Keratinocyte (primary cell): ENCODE measurements at regions not wholly inside any gene's neighbourhood (a gene's known extent, or its start where the extent isn't known, plus 50 kb on each side); places are given as distances from the start of the nearest gene placed in this dataset.

ENCODE experiments used
- EZH2 ChIP-seq: IDR thresholded peaks from one replicate; pipeline ENCODE4 v1.6.1; 2012; ENCODE audit warnings: inconsistent platforms, mild to moderate bottlenecking, low read length, moderate library complexity
- TF ChIP-seq, protein P1 (sequence below), 3 experiments: IDR thresholded peaks in 1 of 3; conservative IDR thresholded peaks in 1 of 3; optimal IDR thresholded peaks in 1 of 3; 2 replicates in 2 of 3; 3 replicates in 1 of 3; pipeline versions ENCODE3 to v1.5.1; 2011; ENCODE audit warnings: low read length in 3 of 3, mild to moderate bottlenecking in 3 of 3, moderate library complexity in 2 of 3, control low read depth in 1 of 3, inconsistent platforms in 1 of 3; ENCODE audit not compliant: insufficient read depth in 2 of 3; ENCODE audit errors: extremely low read depth in 1 of 3

DNA sequence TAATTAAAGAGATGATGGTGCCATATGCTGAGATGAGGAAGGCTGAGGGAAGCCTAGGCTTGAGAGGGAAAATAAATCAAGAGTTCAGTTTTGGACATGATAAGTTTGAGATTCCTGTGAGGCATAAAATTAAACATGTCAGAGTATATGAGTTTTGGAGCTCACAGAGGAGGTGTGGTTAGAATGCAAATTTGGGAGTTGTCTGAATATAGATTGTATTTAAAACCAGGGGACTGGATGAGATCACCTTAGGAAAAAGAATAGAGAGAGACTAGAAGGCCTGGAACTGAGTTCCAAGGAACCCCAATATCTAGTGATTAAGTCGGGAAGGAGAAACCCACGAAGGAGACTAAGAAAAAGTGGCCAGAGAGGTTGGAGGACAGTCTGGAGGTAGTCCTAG lies 65.5 kb downstream of the FRMPD3 start:
- TF ChIP-seq, protein P1, sequence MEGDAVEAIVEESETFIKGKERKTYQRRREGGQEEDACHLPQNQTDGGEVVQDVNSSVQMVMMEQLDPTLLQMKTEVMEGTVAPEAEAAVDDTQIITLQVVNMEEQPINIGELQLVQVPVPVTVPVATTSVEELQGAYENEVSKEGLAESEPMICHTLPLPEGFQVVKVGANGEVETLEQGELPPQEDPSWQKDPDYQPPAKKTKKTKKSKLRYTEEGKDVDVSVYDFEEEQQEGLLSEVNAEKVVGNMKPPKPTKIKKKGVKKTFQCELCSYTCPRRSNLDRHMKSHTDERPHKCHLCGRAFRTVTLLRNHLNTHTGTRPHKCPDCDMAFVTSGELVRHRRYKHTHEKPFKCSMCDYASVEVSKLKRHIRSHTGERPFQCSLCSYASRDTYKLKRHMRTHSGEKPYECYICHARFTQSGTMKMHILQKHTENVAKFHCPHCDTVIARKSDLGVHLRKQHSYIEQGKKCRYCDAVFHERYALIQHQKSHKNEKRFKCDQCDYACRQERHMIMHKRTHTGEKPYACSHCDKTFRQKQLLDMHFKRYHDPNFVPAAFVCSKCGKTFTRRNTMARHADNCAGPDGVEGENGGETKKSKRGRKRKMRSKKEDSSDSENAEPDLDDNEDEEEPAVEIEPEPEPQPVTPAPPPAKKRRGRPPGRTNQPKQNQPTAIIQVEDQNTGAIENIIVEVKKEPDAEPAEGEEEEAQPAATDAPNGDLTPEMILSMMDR (optimal IDR thresholded peaks at IDR 0.05 in 1 of 3, IDR thresholded peaks at IDR 0.05 in 1 of 3, conservative IDR thresholded peaks at IDR 0.05 in 1 of 3; ENCODE audit: extremely low read depth in 1 of 3, insufficient read depth in 2 of 3, low read length in 3 of 3): no peak
- TF ChIP-seq EZH2: no peak
